Umbilical cord (tissue), 1 donor: ENCODE measurements at regions not wholly inside any gene's neighbourhood (a gene's known extent, or its start where the extent isn't known, plus 50 kb on each side); places are given as distances from the start of the nearest gene placed in this dataset.
A peak's percentile ranks its signal among the peaks of the same experiment; 100 is the strongest.

Experiments used
- DNase-seq: peaks from one replicate; pipeline ENCODE4 v3.0.0-alpha.2; 2015; ENCODE audit warnings: low spot score

GRCh38 chr5:158482125-158482524 is 617.6 kb downstream of the EBF1 start:
- DNase-seq = no peak

DNA sequence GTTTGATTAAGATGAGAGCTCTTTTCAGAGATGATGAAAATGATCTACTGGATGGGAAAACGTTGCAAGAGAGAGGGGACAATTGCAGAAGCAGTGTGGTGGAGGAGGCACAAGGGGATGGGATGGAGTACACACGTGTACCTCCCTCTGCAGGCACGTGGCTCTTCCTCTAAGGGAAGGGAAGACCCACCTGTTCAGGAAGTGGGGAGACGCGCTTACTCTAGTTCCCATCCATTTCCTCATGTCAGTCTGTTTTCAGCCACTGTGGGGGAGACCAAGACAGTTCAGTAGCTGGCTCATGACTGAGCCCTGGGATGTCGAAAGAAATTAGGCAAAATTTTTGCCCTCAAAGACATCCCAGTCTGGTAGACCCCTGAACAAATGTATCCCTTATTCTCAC is 619.2 kb upstream of the CLINT1 start:
- no peak for DNase-seq

DNA sequence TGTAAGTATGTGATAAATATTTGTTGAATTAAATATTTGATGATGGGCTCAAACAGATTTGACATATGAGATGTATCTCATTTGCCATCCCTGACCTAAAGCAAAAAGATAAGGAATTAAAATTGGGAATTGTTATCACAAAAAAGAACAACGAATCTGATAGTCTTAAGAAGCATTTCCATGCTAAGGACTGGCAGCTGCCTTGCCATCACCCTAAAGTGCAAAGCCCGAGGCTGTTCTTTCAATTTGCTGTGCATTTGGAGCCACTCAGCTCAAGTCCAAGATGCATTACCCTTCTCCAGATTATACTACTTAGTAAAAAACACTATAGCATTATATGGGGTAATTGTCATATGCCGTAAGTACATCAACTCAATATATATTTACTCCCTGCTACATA is 618.3 kb upstream of the CLINT1 start:
- DNase-seq = no peak

DNA sequence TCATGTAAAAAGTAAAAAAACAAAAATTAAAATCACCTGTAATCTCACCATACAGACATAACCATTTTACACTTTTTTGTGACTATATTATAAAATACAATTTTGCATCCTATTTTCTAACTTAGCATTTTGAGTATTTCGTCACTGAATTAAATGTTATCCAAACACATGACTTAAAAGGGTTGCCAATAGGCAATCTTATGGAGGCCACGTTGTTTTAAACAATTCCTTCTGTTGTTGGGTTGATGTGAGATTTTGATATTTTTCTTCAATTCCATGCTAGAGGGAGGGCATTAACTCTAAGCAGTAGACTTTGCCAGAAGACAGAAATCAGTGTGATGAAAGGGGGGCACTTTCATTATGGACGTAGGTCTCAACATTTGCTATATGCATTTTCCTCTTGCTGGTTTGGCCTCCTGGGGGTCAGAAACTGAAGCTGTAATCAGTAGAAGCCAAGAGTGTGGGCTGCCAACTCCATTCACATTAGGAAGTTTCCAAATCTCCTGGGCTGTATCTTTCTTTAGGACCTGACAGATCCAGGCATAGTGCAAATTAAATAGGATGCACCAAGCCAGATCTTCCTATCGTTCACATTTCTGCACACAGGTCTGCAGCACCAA is 614.2 kb upstream of the CLINT1 start:
- no peak for DNase-seq

DNA sequence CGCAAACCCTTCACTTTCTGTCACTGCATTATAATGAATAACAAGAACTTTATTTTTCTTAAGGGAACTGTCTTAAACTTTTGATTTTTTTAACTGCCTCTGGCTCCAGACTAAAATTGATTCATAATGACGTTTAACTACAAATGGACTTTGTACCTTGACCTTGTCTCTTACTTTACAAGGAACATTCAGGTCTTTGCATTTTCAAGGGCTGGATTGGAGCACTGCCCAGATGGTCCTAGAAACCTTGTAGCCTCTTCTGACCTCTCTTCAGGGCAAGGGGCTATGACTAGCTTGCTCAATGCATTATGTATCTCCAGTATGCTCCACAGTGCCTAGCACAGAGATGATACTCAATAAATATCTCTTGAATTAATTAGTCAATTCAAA is 612.6 kb upstream of the CLINT1 start:
- no peak for DNase-seq

- DNase-seq = no peak
Observed at GRCh38 chr5:158470764-158471534, 612.0 kb upstream of the CLINT1 start.

DNA sequence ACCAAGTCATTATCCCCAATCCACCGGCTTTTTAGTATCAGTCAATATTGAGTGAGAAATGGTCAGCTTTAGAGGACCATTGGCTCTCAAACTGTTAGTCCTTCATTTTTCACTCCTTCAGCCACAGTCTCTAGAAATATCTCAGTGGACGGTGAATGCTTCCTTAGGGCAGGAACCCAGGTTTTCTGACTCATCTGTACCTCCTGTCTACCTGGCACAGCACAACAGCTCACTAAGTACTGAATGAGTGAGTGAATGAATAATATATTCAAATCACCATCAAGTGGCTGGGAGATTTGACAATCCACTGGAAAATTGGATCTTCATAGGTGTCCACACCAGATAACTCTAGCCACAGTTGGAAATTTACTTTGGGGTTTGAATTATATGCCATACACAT is 609.5 kb upstream of the CLINT1 start:
- no peak for DNase-seq

GRCh38 chr5:158466191-158466590 is 607.2 kb upstream of the CLINT1 start:
- no peak for DNase-seq

DNA sequence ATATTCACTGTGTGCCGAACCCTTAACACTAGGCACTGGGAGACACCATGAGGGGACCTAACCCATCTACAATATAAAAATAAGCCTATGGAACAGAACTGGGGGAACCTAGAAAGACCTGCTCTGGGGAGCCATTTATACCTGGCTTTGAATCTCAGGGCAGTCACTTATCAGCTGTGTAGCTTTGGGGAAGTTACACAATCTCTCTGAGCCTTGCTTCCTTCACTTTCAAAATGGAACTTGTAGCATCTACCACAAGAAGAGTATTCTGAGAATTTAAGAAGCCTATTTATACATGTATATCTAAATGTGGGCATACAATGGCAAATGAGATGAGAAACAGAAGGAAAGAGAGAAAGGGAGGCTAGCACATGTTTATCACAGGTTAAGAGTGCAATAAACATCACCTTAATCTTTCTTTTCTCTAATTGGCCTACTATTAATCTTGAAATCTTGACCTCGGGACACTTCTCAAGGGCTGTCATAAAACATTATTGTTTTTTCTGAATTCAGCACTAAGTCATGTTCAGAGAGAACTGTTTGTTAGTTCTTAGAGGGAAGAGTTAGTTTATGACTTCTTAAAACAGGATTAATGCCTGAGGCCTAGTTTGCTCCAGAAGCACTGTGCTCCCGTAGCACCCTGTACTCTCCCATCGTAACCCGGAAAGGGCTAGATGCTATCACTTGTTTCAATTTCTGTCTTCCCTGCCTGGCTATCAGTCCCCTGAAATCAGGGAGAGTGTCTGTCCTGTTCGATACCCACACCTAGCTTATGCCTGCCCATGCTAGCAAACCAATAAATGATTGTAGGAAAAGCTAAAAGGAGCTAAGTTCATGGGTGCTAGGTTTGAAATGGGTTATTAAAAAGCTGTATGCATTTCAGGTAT is 606.4 kb upstream of the CLINT1 start:
- no peak for DNase-seq

GRCh38 chr5:158464383-158464782 is 605.4 kb upstream of the CLINT1 start:
- no peak for DNase-seq

DNA sequence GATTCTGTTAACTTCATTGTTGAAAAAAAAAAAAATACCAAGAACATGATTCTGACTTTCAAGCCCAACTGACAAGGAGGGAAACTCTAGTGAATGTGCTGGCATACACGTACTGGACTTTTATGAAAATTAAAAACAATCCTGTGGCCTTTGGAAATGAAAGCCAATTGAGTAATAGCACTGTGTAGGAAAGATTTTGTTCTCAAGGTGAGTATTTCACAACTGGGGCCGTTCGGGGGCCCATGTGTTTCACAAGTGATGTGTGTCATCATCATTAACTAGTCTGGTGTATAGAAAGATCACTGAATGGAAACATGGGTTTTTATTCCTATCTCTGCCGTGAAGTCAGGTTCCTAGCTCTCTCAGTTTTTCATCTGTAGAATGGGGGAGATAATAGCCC is 605.0 kb upstream of the CLINT1 start:
- no peak for DNase-seq

GRCh38 chr5:158463188-158463587 is 604.2 kb upstream of the CLINT1 start:
- DNase-seq = no peak

- DNase-seq = peak; percentile 57
Observed at GRCh38 chr5:158462349-158463114, 603.6 kb upstream of the CLINT1 start.

GRCh38 chr5:158461240-158461854 is 602.4 kb upstream of the CLINT1 start:
- DNase-seq = no peak

DNA sequence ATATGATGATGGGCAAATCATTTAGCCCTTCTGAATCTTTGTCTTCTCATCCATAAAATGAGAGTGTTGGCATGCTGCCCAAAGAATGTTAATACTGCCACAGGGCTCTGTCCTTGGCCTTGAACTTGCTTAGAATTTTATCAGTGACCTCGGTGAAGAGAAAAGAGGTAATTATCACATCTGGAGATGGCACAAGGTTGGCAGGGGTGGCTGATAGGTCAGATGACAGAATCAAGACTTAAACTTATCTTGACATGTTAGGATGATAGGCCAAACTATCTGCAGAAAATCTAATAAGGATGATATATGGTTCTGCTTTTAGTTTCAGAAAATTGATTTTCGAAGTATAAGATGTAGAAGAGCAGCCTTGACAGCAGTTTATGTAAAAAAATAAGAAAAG is 599.1 kb upstream of the CLINT1 start:
- no peak for DNase-seq

GRCh38 chr5:158456756-158457155 is 597.8 kb upstream of the CLINT1 start:
- peak; percentile 18 for DNase-seq

GRCh38 chr5:158456241-158456640 is 597.3 kb upstream of the CLINT1 start:
- DNase-seq = no peak

DNA sequence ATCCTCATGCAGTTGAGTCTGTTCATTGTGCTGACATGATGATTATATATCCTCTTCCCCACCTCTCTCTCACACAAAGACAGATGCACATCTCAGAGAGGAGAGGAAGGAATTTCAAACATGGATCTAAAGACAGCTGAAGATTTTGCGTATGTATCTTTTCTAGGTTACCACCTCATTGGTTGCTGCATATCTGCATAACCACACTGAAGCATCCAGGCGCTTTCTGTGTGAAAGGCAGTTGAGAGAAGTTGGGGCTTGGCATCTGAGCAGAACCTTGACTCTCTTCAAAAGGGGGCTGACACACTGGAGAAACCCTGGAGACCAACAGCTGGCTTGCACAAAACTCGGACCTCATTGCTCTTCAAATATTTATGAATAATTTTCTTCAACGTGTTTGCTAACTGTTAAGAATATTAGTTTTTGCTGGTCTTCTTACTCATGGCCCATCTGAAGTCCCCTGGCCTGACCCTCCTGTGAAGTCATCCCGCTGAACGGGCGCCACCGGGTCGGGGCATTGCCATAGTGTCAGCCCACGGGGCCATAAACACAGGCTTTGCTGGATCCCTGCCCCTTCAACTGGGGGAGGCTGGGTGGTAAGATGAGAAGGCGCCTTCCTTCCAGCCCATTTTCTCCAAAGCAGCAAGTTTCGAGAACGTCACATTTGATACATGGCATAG is 593.2 kb upstream of the CLINT1 start:
- DNase-seq = no peak

DNA sequence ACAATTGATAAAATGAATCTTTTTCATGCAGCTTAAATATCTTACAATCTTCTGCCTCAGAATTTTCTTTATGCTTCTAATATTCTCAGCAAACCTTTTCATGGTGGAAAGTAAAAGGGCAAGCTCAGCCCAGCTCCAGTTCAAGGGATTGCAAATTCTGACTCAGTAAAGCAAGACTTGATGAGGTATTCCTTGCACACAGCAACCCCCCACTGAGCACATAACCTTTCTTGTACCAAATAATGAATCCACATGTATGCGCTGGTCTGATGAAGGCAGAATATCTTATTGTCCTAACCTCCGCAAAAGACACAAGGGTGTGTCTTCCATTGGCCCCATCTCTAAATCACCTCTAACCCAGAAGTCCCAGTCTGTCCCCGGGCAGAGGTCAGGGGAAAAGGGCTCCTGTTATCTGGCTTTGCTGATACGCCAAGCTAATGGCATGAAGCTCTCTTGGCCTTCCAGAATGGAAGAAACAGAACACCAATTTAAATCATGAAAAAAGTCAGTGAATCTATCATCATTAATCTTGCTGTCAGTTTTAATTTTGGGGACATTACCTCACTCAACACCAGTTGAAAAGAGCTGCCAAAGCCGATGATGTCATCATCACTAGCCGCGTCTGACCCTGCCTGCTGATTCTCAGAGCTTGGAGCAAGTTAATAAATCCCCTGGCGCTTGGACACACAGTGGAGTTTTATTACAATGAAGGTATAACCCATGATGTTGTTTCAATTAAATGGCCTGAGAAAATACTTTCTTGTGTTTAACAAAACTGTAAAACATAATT is 592.5 kb upstream of the CLINT1 start:
- DNase-seq = peak; percentile 59

GRCh38 chr5:158450751-158451171 is 591.8 kb upstream of the CLINT1 start:
- peak; percentile 16 for DNase-seq
